Endodermal cell (in vitro differentiated cells): ENCODE measurements at regions not wholly inside any gene's neighbourhood (a gene's known extent, or its start where the extent isn't known, plus 50 kb on each side); places are given as distances from the start of the nearest gene placed in this dataset.

Experiments used
- DNase-seq: peaks from one replicate; pipeline ENCODE4 v3.0.0-alpha.2; 2017
- H3K27ac ChIP-seq: 2 replicates; pipeline ENCODE4 v1.5.1; 2013; ENCODE audit warnings: mild to moderate bottlenecking, low read depth, low read length, moderate library complexity
- H3K27me3 ChIP-seq: 2 replicates; pipeline ENCODE4 v1.6.1; 2013; ENCODE audit warnings: mild to moderate bottlenecking, low read length, moderate library complexity; ENCODE audit not compliant: insufficient read depth, control insufficient read depth, poor library complexity, severe bottlenecking
- H3K36me3 ChIP-seq: 2 replicates; pipeline ENCODE4 v1.7.0; 2013; ENCODE audit warnings: mild to moderate bottlenecking, low read length, moderate library complexity; ENCODE audit not compliant: control insufficient read depth, insufficient read depth
- H3K4me1 ChIP-seq: one replicate; pipeline ENCODE4 v1.7.0; 2013; ENCODE audit warnings: low read length; ENCODE audit not compliant: control insufficient read depth, insufficient read depth
- H3K4me3 ChIP-seq: 2 replicates; pipeline ENCODE4 v1.5.1; 2013; ENCODE audit warnings: mild to moderate bottlenecking, low read length, moderate library complexity
- H3K9ac ChIP-seq: 2 replicates; pipeline ENCODE4 v1.6.1; 2013; ENCODE audit warnings: mild to moderate bottlenecking, low read length, moderate library complexity; ENCODE audit not compliant: poor library complexity, severe bottlenecking; ENCODE audit errors: extremely low read depth
- H3K9me3 ChIP-seq: 2 replicates; pipeline ENCODE4 v1.6.1; 2013; ENCODE audit warnings: mild to moderate bottlenecking, low read length, moderate library complexity; ENCODE audit not compliant: control insufficient read depth
- H3K27ac Mint-ChIP-seq: 2 replicates; pipeline ENCODE4 v1.8.0; 2020; ENCODE audit warnings: mixed read lengths
- H3K27me3 Mint-ChIP-seq: 2 replicates; pipeline ENCODE4 v1.8.0; 2021; ENCODE audit warnings: mild to moderate bottlenecking, mixed read lengths; ENCODE audit not compliant: insufficient read depth
- H3K36me3 Mint-ChIP-seq: 2 replicates; pipeline ENCODE4 v1.8.0; 2020; ENCODE audit warnings: low read depth, mixed read lengths
- H3K4me1 Mint-ChIP-seq: 2 replicates; pipeline ENCODE4 v1.8.0; 2020; ENCODE audit warnings: mixed read lengths
- H3K4me3 Mint-ChIP-seq: 2 replicates; pipeline ENCODE4 v1.8.0; 2020; ENCODE audit warnings: mild to moderate bottlenecking, moderate library complexity, mixed read lengths
- H3K9me3 Mint-ChIP-seq: 2 replicates; pipeline ENCODE4 v1.8.0; 2020; ENCODE audit warnings: mild to moderate bottlenecking, mixed read lengths
- CTCF ChIP-seq: fragments of 200-600 bp; sonication (generic); conservative IDR thresholded peaks from 2 replicates; pipeline ENCODE4 v1.5.0; 2021; ENCODE audit warnings: antibody characterized with exemption, mild to moderate bottlenecking
- WGBS, 2 experiments: methylation state at CpG; one replicate each; pipeline versions ENCODE4 v1.1.5 to v1.1.7; 2013; ENCODE audit warnings: missing lambda C conversion rate in 2 of 2, mixed read lengths in 1 of 2; ENCODE audit not compliant: insufficient coverage in 1 of 2, insufficient read length in 1 of 2; 5-methylcytosine and 5-hydroxymethylcytosine counted together

DNA sequence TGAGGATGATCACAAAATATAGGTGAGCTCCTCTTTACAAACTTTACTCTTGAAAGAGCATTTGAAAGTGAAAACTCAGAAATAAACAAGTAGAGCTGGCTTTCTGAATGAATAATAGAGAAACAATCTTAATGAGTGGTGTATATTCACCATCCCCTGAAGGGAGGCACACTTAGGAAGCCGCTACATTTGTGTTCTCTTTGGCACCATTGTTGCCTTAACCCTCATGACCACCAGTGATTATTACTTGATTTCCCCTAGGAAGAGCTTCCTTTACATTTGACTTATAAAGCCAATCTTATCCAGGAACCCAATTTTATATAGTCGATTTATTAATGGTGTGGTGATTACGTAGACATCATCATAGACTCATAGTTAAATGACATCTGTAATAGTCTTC lies 883.9 kb downstream of the TBL1XR1 start:
- Mint-ChIP-seq H3K27ac (no peak overlapping the region), H3K4me1 (peaks cover 1% of the 10 kb centered on the region), H3K36me3 (peaks cover 4% of the 10 kb centered on the region), H3K4me3 (no peak overlapping the region), H3K27me3 (no peaks in the 10 kb centered on the region), H3K9me3 (no peaks in the 10 kb centered on the region)
- Histone ChIP-seq H3K36me3 (no peaks in the 10 kb centered on the region), H3K27me3 (no peaks in the 10 kb centered on the region), H3K9me3 (no peaks in the 10 kb centered on the region), H3K27ac (no peak overlapping the region), H3K4me3 (no peak overlapping the region), H3K4me1 (no peaks in the 10 kb centered on the region), H3K9ac (no peak overlapping the region)
- DNase-seq = no peak
- no peak for TF ChIP-seq CTCF
- 98 to 100% methylated on average over 1 to 3 of the region's 3 CpGs for WGBS, 2 experiments

- Mint-ChIP-seq H3K4me3 (no peak overlapping the region), H3K9me3 (no peaks in the 10 kb centered on the region), H3K36me3 (peaks cover 4% of the 10 kb centered on the region), H3K27ac (no peak overlapping the region), H3K4me1 (no peaks in the 10 kb centered on the region), H3K27me3 (no peaks in the 10 kb centered on the region)
- no peak for TF ChIP-seq CTCF
- Histone ChIP-seq H3K27me3 (no peaks in the 10 kb centered on the region), H3K4me1 (no peaks in the 10 kb centered on the region), H3K36me3 (no peaks in the 10 kb centered on the region), H3K27ac (no peak overlapping the region), H3K9me3 (no peaks in the 10 kb centered on the region), H3K4me3 (no peak overlapping the region), H3K9ac (no peak overlapping the region)
- WGBS, 2 experiments = 92% methylated on average over 4 of the region's 4 CpGs; no CpG with 5 or more reads in 1 of the 2 experiments
- DNase-seq = no peak
These were observed 886.6 kb downstream of the TBL1XR1 start for GRCh38 chr3:176310641-176311040.

GRCh38 chr3:176302271-176302670 lies 895.0 kb downstream of the TBL1XR1 start:
- Histone ChIP-seq H3K27ac (no peak overlapping the region), H3K9ac (no peak overlapping the region), H3K27me3 (no peaks in the 10 kb centered on the region), H3K9me3 (no peaks in the 10 kb centered on the region), H3K36me3 (no peaks in the 10 kb centered on the region), H3K4me3 (no peak overlapping the region), H3K4me1 (no peaks in the 10 kb centered on the region)
- TF ChIP-seq CTCF = no peak
- Mint-ChIP-seq H3K4me3 (no peak overlapping the region), H3K9me3 (no peaks in the 10 kb centered on the region), H3K27me3 (no peaks in the 10 kb centered on the region), H3K27ac (no peak overlapping the region), H3K36me3 (no peaks in the 10 kb centered on the region), H3K4me1 (no peaks in the 10 kb centered on the region)
- no peak for DNase-seq
- WGBS, 2 experiments = 93% methylated on average over 1 of the region's 2 CpGs; no CpG with 5 or more reads in 1 of the 2 experiments
